ENCODE measurements at regions not wholly inside any gene's neighbourhood (a gene's known extent, or its start where the extent isn't known, plus 50 kb on each side); places are given as distances from the start of the nearest gene placed in this dataset.

DNA sequence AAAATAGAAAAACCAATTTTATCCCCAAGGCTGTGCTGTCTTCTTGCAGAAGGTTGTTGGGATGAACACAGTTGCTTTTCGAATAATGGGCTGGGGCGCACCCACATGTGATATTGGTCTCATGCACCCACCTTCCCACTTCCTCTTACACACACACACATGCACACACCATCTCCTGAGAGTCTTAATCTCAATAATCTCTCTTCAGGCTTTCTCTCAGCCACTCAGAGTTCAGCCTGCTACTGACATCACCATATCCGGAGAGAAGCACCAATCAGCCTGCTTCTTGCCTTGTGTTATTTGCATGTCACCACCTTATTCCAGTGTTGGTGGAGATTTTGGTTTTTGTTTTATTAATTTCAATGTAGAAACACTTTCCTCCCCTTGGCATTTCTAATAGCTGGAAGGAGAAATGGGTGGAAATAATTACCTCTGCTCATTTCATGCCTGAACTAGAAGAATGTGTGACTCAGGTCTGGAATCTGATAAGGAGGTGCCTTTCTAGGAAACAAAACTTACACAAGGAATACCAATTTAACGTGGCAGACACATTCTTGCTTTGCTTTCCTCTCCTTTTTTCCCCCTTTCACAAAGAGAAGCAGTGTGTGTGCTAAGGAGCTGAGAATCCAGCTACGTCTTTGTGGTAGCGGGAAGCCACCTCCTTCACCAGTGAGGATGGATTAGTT lies 400.2 kb downstream of the MID1IP1 start (continued):
- TF ChIP-seq ZBTB33 (IDR thresholded peaks at IDR 0.05): no peak
- TF ChIP-seq MAX (IDR thresholded peaks at IDR 0.05): no peak
- no peak for TF ChIP-seq HNF4G (IDR thresholded peaks at IDR 0.05)
- no peak for TF ChIP-seq RAD21 (IDR thresholded peaks at IDR 0.05)
- TF ChIP-seq FOXA2 (IDR thresholded peaks at IDR 0.05): no peak
- TF ChIP-seq NR2F2 (IDR thresholded peaks at IDR 0.05): no peak
- TF ChIP-seq TAF1 (conservative IDR thresholded peaks at IDR 0.05): no peak
- TF ChIP-seq GABPA (IDR thresholded peaks at IDR 0.05 in 1 of 2, conservative IDR thresholded peaks at IDR 0.05 in 1 of 2): no peak
- no peak for TF ChIP-seq HNF4A (conservative IDR thresholded peaks at IDR 0.05)

GRCh38 chrX:39202641-39203040 lies 401.4 kb downstream of the MID1IP1 start:
- H3K9ac ChIP-seq (ENCODE audit: low read depth in 1 of 2, low read length in 2 of 2): no peak overlapping the region
- no peaks in the 10 kb centered on the region for H3K4me1 ChIP-seq (ENCODE audit: control insufficient read depth in 4 of 4, insufficient read depth in 4 of 4, low read length in 3 of 4)
- H3K27ac ChIP-seq (ENCODE audit: low read depth in 1 of 2, low read length in 2 of 2): no peak overlapping the region
- DNase-seq (ENCODE audit: low spot score): no peak
- no peak for TF ChIP-seq RXRA (IDR thresholded peaks at IDR 0.05)
- TF ChIP-seq EGR1 (IDR thresholded peaks at IDR 0.05; ENCODE audit: low read depth in 2 of 2): no peak
- no peak for TF ChIP-seq TAF1 (conservative IDR thresholded peaks at IDR 0.05)
- TF ChIP-seq MAX (IDR thresholded peaks at IDR 0.05): no peak
- no peak for TF ChIP-seq JUND (IDR thresholded peaks at IDR 0.05)
- no peak for TF ChIP-seq FOXA2 (IDR thresholded peaks at IDR 0.05)
- no peak for TF ChIP-seq ATF3 (IDR thresholded peaks at IDR 0.05)
- TF ChIP-seq HNF4A (conservative IDR thresholded peaks at IDR 0.05): no peak
- no peak for TF ChIP-seq NR2F2 (IDR thresholded peaks at IDR 0.05)
- TF ChIP-seq, protein P1, sequence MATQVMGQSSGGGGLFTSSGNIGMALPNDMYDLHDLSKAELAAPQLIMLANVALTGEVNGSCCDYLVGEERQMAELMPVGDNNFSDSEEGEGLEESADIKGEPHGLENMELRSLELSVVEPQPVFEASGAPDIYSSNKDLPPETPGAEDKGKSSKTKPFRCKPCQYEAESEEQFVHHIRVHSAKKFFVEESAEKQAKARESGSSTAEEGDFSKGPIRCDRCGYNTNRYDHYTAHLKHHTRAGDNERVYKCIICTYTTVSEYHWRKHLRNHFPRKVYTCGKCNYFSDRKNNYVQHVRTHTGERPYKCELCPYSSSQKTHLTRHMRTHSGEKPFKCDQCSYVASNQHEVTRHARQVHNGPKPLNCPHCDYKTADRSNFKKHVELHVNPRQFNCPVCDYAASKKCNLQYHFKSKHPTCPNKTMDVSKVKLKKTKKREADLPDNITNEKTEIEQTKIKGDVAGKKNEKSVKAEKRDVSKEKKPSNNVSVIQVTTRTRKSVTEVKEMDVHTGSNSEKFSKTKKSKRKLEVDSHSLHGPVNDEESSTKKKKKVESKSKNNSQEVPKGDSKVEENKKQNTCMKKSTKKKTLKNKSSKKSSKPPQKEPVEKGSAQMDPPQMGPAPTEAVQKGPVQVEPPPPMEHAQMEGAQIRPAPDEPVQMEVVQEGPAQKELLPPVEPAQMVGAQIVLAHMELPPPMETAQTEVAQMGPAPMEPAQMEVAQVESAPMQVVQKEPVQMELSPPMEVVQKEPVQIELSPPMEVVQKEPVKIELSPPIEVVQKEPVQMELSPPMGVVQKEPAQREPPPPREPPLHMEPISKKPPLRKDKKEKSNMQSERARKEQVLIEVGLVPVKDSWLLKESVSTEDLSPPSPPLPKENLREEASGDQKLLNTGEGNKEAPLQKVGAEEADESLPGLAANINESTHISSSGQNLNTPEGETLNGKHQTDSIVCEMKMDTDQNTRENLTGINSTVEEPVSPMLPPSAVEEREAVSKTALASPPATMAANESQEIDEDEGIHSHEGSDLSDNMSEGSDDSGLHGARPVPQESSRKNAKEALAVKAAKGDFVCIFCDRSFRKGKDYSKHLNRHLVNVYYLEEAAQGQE (IDR thresholded peaks at IDR 0.05): no peak
- no peak for TF ChIP-seq HNF4G (IDR thresholded peaks at IDR 0.05)
- no peak for TF ChIP-seq FOXA1 (IDR thresholded peaks at IDR 0.05)
- H3K36me3 ChIP-seq (ENCODE audit: control insufficient read depth in 4 of 4, insufficient read depth in 3 of 4, low read depth in 1 of 4, low read length in 3 of 4): no peaks in the 10 kb centered on the region
- WGBS: 65% methylated on average over 1 of the region's 1 CpG
- H3K27me3 ChIP-seq (ENCODE audit: control insufficient read depth in 4 of 4, insufficient read depth in 4 of 4, low read length in 3 of 4): no peaks in the 10 kb centered on the region
- H3K9me3 ChIP-seq (ENCODE audit: control insufficient read depth in 4 of 4, low read length in 3 of 4): peaks cover 0 to 2% (median 0%) of the 10 kb centered on the region in 4 donors
- no peak overlapping the region for H3K4me3 ChIP-seq (ENCODE audit: low read depth in 1 of 3, low read length in 3 of 3)
